ENCODE measurements at regions not wholly inside any gene's neighbourhood (a gene's known extent, or its start where the extent isn't known, plus 50 kb on each side); places are given as distances from the start of the nearest gene placed in this dataset.

- TF ChIP-seq CTCF (conservative IDR thresholded peaks at IDR 0.05; ENCODE audit: low read length) (no peak), EZH2phosphoT487 (IDR thresholded peaks at IDR 0.05; ENCODE audit: borderline replicate concordance, low read depth, low read length) (no peak)
Measured at GRCh38 chr4:97396097-97396496, 747.2 kb downstream of the STPG2 start.

Data from OCI-LY7 (cell line).